ENCODE measurements at regions not wholly inside any gene's neighbourhood (a gene's known extent, or its start where the extent isn't known, plus 50 kb on each side); places are given as distances from the start of the nearest gene placed in this dataset.

GRCh38 chrX:152061557-152061956 lies 76.8 kb downstream of the MAGEA10 start:
- DNase-seq (no peak), ATAC-seq (ENCODE audit: low read depth) (no peak)
- in situ Hi-C loops (cut with MboI; ENCODE audit: low sequenced_read_pairs) (no loop called here), intact Hi-C loops (cut with micrococcal nuclease) (no loop called here), dilution Hi-C loops (cut with HindIII; ENCODE audit: low sequenced_read_pairs, unreplicated experiment) (no loop called here)
- Histone ChIP-seq H2BK5ac (ENCODE audit: low read depth, low read length, poor library complexity, severe bottlenecking) (no peak overlapping the region), H4K8ac (ENCODE audit: low read depth in 2 of 2, low read length in 2 of 2) (no peak overlapping the region), H4K91ac (ENCODE audit: insufficient read depth, low read depth, low read length) (no peak overlapping the region), H3K4me1 (ENCODE audit: control insufficient read depth, insufficient read depth, low read length) (no peaks in the 10 kb centered on the region), H2AFZ (replicated peaks; ENCODE audit: low read length, poor library complexity) (no peak overlapping the region), H3K27ac (ENCODE audit: insufficient read depth, low read length) (no peak overlapping the region), H2BK120ac (ENCODE audit: low read depth, low read length) (no peak overlapping the region), H3K4me3 (ENCODE audit: insufficient read depth, low read depth, low read length) (no peak overlapping the region), H2AK9ac (replicated peaks; ENCODE audit: low read depth, low read length, poor library complexity) (no peak overlapping the region), H3K4me2 (ENCODE audit: low read depth, low read length) (no peak overlapping the region), H2AK5ac (ENCODE audit: low read depth, low read length) (no peak overlapping the region), H3K27me3 (ENCODE audit: control insufficient read depth, insufficient read depth, low read length) (no peaks in the 10 kb centered on the region), H3K23ac (ENCODE audit: low read depth, low read length) (no peak overlapping the region), H3K56ac (ENCODE audit: extremely low read depth, insufficient read depth, low read length) (no peak overlapping the region), H3K9me3 (ENCODE audit: control insufficient read depth, insufficient read depth, low read length) (no peaks in the 10 kb centered on the region), H2BK20ac (ENCODE audit: low read depth, low read length) (no peak overlapping the region), H2BK15ac (ENCODE audit: low read depth, low read length) (no peak overlapping the region), H3K79me1 (ENCODE audit: low read depth in 1 of 2, low read length in 2 of 2) (no peaks in the 10 kb centered on the region), H3K36me3 (ENCODE audit: control insufficient read depth, insufficient read depth, low read length) (no peaks in the 10 kb centered on the region), H3K4ac (ENCODE audit: low read depth, low read length) (no peak overlapping the region), H3K18ac (ENCODE audit: low read depth, low read length) (no peak overlapping the region), H3K9ac (ENCODE audit: low read depth, low read length) (no peak overlapping the region), H3K14ac (replicated peaks; ENCODE audit: low read depth, low read length) (no peak overlapping the region), H3K9me1 (ENCODE audit: insufficient read depth, low read length) (no peaks in the 10 kb centered on the region), H4K20me1 (ENCODE audit: insufficient read depth, low read length) (no peaks in the 10 kb centered on the region), H4K5ac (ENCODE audit: low read depth, low read length) (no peak overlapping the region)
- ChIA-PET POLR2A (ENCODE audit: unreplicated experiment) (no interaction called here), CTCF (no interaction called here)
- no TSS peak for BruUV-seq (replicated peaks)
- TF ChIP-seq NFE2L2 (IDR thresholded peaks at IDR 0.05; ENCODE audit: low read depth, low read length) (no peak), RCOR1 (IDR thresholded peaks at IDR 0.05; ENCODE audit: insufficient replicate concordance, low read length) (no peak), MAZ (IDR thresholded peaks at IDR 0.05; ENCODE audit: borderline replicate concordance, low read depth, low read length) (no peak), SMC3 (IDR thresholded peaks at IDR 0.05; ENCODE audit: low read depth, low read length) (no peak), POLR2A (IDR thresholded peaks at IDR 0.05; ENCODE audit: low read depth, low read length) (no peak), CHD1 (IDR thresholded peaks at IDR 0.05; ENCODE audit: low read depth, low read length) (no peak), USF2 (IDR thresholded peaks at IDR 0.05; ENCODE audit: low read depth, low read length) (no peak), RFX5 (IDR thresholded peaks at IDR 0.05; ENCODE audit: low read depth, low read length) (no peak)
